T-helper 1 cell treated with Interleukin-12 subunit alpha and Interleukin-12 subunit beta and Interleukin-4 antibody, amounts not matched to agents 30 ng/mL and 1 ng/mL, for 36 hours (primary cell): ENCODE measurements at regions not wholly inside any gene's neighbourhood (a gene's known extent, or its start where the extent isn't known, plus 50 kb on each side); places are given as distances from the start of the nearest gene placed in this dataset.
"Not testable (repeated sequence)": the region's sequence is repeated elsewhere in the genome, so short reads cannot be mapped to it uniquely, and the experiment has no call there.

Source experiments
- intact Hi-C: fragments of 100-400 bp; cut with micrococcal nuclease; formaldehyde crosslinking; loops from one replicate; pipeline ENCODE4 v1.15.1; 2024

GRCh38 chr18:5024741-5025140, 172.3 kb downstream of the AKAIN1 start:
- intact Hi-C loops, result no loop called here

- intact Hi-C loops, result no loop called here
Observed at GRCh38 chr18:5021558-5021957, 175.5 kb downstream of the AKAIN1 start.

- intact Hi-C loops, result no loop called here
Observed at GRCh38 chr18:5015213-5015612, 181.8 kb downstream of the AKAIN1 start.

GRCh38 chr18:5004031-5004820, 192.8 kb downstream of the AKAIN1 start:
- intact Hi-C loops, result not testable (repeated sequence)

GRCh38 chr18:4994710-4995109, 202.3 kb downstream of the AKAIN1 start:
- intact Hi-C loops, result no loop called here

GRCh38 chr18:4987452-4988405, 209.3 kb downstream of the AKAIN1 start:
- intact Hi-C loops, result no loop called here

GRCh38 chr18:4986677-4987076, 210.4 kb downstream of the AKAIN1 start:
- intact Hi-C loops, result no loop called here

- intact Hi-C loops, result no loop called here
Observed at GRCh38 chr18:4986066-4986465, 211.0 kb downstream of the AKAIN1 start.

- intact Hi-C loops, result no loop called here
Observed at GRCh38 chr18:4961121-4961909, 235.7 kb downstream of the AKAIN1 start.

- intact Hi-C loops, result no loop called here
Observed at GRCh38 chr18:4960578-4960977, 236.5 kb downstream of the AKAIN1 start.

GRCh38 chr18:4931209-4931608, 265.8 kb downstream of the AKAIN1 start:
- intact Hi-C loops, result no loop called here

- intact Hi-C loops, result no loop called here
Observed at GRCh38 chr18:4921548-4921947, 275.5 kb downstream of the AKAIN1 start.

GRCh38 chr18:4917509-4917908, 279.5 kb downstream of the AKAIN1 start:
- intact Hi-C loops, result not testable (repeated sequence)

- intact Hi-C loops, result no loop called here
Observed at GRCh38 chr18:4908328-4908727, 288.7 kb downstream of the AKAIN1 start.

GRCh38 chr18:4906856-4907255, 290.2 kb downstream of the AKAIN1 start:
- intact Hi-C loops, result no loop called here

GRCh38 chr18:4888251-4889040, 308.6 kb downstream of the AKAIN1 start:
- intact Hi-C loops, result no loop called here

GRCh38 chr18:4878480-4878879, 318.6 kb downstream of the AKAIN1 start:
- intact Hi-C loops, result no loop called here

- intact Hi-C loops, result no loop called here
Observed at GRCh38 chr18:4871197-4871596, 325.9 kb downstream of the AKAIN1 start.

GRCh38 chr18:4870177-4870773, 326.8 kb downstream of the AKAIN1 start:
- intact Hi-C loops, result no loop called here

GRCh38 chr18:4869155-4869554, 327.9 kb downstream of the AKAIN1 start:
- intact Hi-C loops, result no loop called here
